Activated naive CD4-positive, alpha-beta T cell treated with anti-CD3 and anti-CD28 coated beads, Interleukin-2, amount 50 U/mL, for 72 hours (primary cell): ENCODE measurements at regions not wholly inside any gene's neighbourhood (a gene's known extent, or its start where the extent isn't known, plus 50 kb on each side); places are given as distances from the start of the nearest gene placed in this dataset.

Experiments
- ATAC-seq, 2 donors: fragments of 150-1000 bp; cut with Tn5 transposase; 2 replicates each; pipeline ENCODE4 v1.10.0; 2021; ENCODE audit warnings: mild to moderate bottlenecking in 2 of 2, moderate library complexity in 2 of 2
- DNase-seq, 2 donors: peaks; one replicate each; pipeline ENCODE4 v3.0.0; 2021 to 2022; ENCODE audit warnings: low spot score in 2 of 2
- H3K27ac Mint-ChIP-seq, 2 donors: one replicate each; pipeline ENCODE4 v1.8.0; 2022; ENCODE audit warnings: mild to moderate bottlenecking in 2 of 2, mixed read lengths in 2 of 2
- H3K36me3 Mint-ChIP-seq, 2 donors: one replicate each; pipeline ENCODE4 v1.8.0; 2022; ENCODE audit warnings: mixed read lengths in 2 of 2
- H3K9me3 Mint-ChIP-seq, 2 donors: one replicate each; pipeline ENCODE4 v1.8.0; 2022; ENCODE audit warnings: mixed read lengths in 2 of 2

DNA sequence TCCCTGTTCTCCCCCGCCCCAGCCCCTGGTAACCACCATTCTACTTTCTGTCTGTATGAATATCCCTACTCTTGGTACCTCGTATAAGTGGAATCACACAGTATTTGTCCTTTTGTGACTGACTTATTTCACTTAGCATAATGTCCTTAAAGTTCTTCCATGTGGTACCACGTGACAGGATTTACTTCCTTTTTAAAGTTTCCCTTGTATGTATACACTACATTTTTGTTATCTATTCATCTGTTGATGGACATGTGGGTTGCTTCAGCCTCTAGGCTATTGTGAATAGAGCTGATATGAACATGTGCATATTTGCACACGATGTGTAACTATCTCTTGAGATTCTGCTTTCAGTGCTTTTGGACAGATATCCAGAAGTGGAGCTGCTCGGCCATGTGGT is 59.6 kb upstream of the GJB6 start:
- Mint-ChIP-seq H3K9me3 (peaks cover 4 to 7% of the 10 kb centered on the region in 2 donors), H3K36me3 (peaks cover under 1 to 7% of the 10 kb centered on the region in 2 donors), H3K27ac (no peak overlapping the region)
- DNase-seq (no peak), ATAC-seq (no peak)

DNA sequence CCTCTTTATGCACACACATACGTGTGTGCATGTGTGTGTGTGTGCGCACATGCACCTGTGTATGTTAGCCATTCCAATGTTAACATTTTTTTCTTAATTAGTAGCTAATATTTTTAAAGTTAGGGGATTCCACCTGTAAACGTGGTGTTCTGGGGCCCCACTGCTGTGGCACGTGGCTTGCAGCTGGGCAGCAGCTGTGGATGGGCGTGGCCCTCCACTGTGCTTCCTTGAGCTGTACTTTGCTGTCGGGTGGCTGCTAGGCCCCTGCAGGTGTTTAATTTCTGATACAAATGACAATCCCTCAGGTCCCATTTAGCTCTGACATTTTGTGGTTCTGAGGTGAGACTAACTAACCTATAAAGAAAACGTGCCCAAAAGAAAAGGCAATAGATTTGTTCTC is 58.9 kb upstream of the GJB6 start:
- ATAC-seq (no peak), DNase-seq (no peak)
- Mint-ChIP-seq H3K27ac (no peak overlapping the region), H3K9me3 (peaks cover 10 to 13% of the 10 kb centered on the region in 2 donors), H3K36me3 (peaks cover 6 to 14% of the 10 kb centered on the region in 2 donors)

DNA sequence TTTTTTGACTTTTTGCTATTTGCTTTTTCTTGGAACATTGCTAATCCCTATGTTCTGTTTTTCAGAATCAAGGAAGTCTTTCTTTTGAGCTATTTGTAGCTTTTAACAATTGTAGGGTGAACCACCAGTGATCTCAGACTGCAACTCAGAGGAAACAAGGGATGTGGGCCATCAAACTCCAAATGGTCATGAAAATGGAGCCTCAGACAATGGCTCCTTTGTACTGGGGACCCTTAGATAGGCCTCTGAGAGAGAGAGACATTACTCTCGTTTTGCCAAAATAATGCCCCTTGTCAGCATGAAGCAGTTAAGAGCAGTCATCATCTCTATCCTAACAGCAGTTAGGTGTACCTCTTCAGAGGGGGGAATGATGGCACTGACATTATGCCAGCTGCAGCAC is 56.4 kb upstream of the GJB6 start:
- no peak for DNase-seq
- ATAC-seq: no peak
- no peak overlapping the region for H3K27ac Mint-ChIP-seq

DNA sequence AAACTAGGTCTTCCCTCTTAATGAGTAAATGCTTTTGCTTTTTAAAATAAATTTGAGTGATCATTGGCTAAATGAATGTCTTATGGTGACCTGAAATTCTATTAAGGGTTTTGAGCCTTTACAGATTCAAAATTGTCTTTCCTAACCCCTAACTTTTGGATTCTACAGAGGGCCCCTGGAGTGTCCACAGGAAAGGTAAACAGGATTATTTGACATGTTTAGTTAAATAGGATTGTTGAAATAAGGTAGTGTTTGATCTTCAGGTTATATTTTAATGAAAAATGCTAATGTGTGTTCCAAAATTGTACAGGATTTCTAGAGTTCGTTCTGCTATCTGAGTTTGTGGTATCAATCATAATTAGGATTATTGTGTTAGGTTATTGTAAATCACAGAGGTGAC is 55.9 kb upstream of the GJB6 start:
- ATAC-seq: no peak
- Mint-ChIP-seq H3K9me3 (peaks cover 21 to 23% of the 10 kb centered on the region in 2 donors), H3K36me3 (peaks cover 17 to 38% of the 10 kb centered on the region in 2 donors), H3K27ac (no peak overlapping the region)
- no peak for DNase-seq

More for the DNA sequence above, 56.4 kb upstream of the GJB6 start:
- peaks cover 17 to 32% of the 10 kb centered on the region in 2 donors for H3K36me3 Mint-ChIP-seq
- H3K9me3 Mint-ChIP-seq: peaks cover 21 to 22% of the 10 kb centered on the region in 2 donors

GRCh38 chr13:20285530-20285929 is 53.4 kb upstream of the GJB6 start:
- H3K27ac Mint-ChIP-seq: no peak overlapping the region
- H3K36me3 Mint-ChIP-seq: peaks cover 17 to 40% of the 10 kb centered on the region in 2 donors
- no peak for ATAC-seq
- H3K9me3 Mint-ChIP-seq: peaks cover 23 to 24% of the 10 kb centered on the region in 2 donors
- no peak for DNase-seq
